Glutamatergic neuron (in vitro differentiated cells): ENCODE measurements at regions not wholly inside any gene's neighbourhood (a gene's known extent, or its start where the extent isn't known, plus 50 kb on each side); places are given as distances from the start of the nearest gene placed in this dataset.

ENCODE experiments used
- DNase-seq: peaks from one replicate; pipeline ENCODE4 v3.0.0; 2022
- H3K27ac Mint-ChIP-seq: one replicate; pipeline ENCODE4 v1.8.0; 2020; ENCODE audit warnings: mild to moderate bottlenecking, mixed read lengths, inconsistent platforms; ENCODE audit not compliant: unreplicated experiment
- H3K27me3 Mint-ChIP-seq: one replicate; pipeline ENCODE4 v1.8.0; 2020; ENCODE audit warnings: mild to moderate bottlenecking, moderate library complexity, mixed read lengths, inconsistent platforms; ENCODE audit not compliant: unreplicated experiment
- H3K36me3 Mint-ChIP-seq: one replicate; pipeline ENCODE4 v1.8.0; 2020; ENCODE audit warnings: mild to moderate bottlenecking, mixed read lengths, inconsistent platforms; ENCODE audit not compliant: unreplicated experiment
- H3K4me1 Mint-ChIP-seq: one replicate; pipeline ENCODE4 v1.8.0; 2020; ENCODE audit warnings: mild to moderate bottlenecking, low read depth, mixed read lengths, inconsistent platforms; ENCODE audit not compliant: unreplicated experiment
- H3K4me3 Mint-ChIP-seq: one replicate; pipeline ENCODE4 v1.8.0; 2020; ENCODE audit warnings: mild to moderate bottlenecking, mixed read lengths, inconsistent platforms; ENCODE audit not compliant: unreplicated experiment
- H3K9me3 Mint-ChIP-seq: one replicate; pipeline ENCODE4 v1.8.0; 2020; ENCODE audit warnings: mild to moderate bottlenecking, moderate library complexity, mixed read lengths, inconsistent platforms; ENCODE audit not compliant: unreplicated experiment
- CTCF ChIP-seq: fragments of 200-600 bp; sonication (generic); IDR thresholded peaks from one replicate; pipeline ENCODE4 v1.5.0; 2021; ENCODE audit not compliant: partially characterized antibody, unreplicated experiment

DNA sequence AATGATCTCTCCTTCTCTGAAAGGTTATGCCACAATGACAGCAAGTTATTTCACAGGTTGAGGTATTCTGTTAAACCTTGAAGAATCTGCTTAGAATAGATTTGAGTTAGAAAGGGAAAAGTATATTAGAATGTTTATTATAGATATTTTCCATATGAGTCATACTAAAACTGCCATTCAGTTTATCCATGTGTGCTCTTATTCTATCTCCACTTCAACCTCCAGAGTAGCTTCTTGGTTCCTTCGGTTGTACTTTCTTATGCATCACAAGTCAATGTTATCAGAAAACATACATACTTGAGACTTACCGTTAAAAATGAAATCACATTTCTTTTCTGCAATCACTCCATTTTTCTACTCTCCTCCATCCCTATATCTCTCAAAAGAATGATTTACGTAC lies 197.7 kb downstream of the BCAT1 start:
- H3K9me3 Mint-ChIP-seq: peaks cover 2% of the 10 kb centered on the region
- no peak overlapping the region for H3K4me3 Mint-ChIP-seq
- no peak overlapping the region for H3K27ac Mint-ChIP-seq
- no peak for DNase-seq
- no peak for TF ChIP-seq CTCF
- no peaks in the 10 kb centered on the region for H3K27me3 Mint-ChIP-seq
- peaks cover 13% of the 10 kb centered on the region for H3K4me1 Mint-ChIP-seq
- no peaks in the 10 kb centered on the region for H3K36me3 Mint-ChIP-seq

DNA sequence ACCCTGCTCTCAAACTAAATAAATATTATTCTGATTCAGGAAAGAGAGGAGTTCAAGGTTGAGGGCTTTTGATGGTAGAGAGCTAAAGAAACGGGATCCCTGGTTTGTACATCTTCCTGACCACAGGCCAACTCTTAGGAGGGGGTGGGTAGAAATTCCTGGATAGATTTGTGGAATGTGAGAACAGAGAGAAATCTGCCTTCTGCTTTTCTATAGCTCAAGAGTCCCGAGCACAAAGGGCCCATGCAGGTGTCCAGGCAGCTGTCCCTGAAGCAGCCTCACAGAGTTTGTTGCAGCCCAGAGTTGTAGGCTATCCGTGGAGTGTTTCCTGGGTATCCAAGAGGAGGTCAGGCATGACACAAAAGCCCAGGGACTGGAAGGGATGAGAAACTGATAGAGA lies 198.6 kb downstream of the BCAT1 start:
- no peak for DNase-seq
- Mint-ChIP-seq H3K4me1 (peaks cover 13% of the 10 kb centered on the region), H3K36me3 (no peaks in the 10 kb centered on the region), H3K27ac (no peak overlapping the region), H3K27me3 (no peaks in the 10 kb centered on the region), H3K4me3 (no peak overlapping the region), H3K9me3 (peaks cover 2% of the 10 kb centered on the region)
- TF ChIP-seq CTCF: no peak

GRCh38 chr12:24749171-24749570 lies 199.7 kb downstream of the BCAT1 start:
- TF ChIP-seq CTCF: no peak
- Mint-ChIP-seq H3K4me1 (peaks cover 9% of the 10 kb centered on the region), H3K4me3 (no peak overlapping the region), H3K36me3 (no peaks in the 10 kb centered on the region), H3K27me3 (no peaks in the 10 kb centered on the region), H3K27ac (no peak overlapping the region), H3K9me3 (peaks cover 2% of the 10 kb centered on the region)
- DNase-seq: no peak

DNA sequence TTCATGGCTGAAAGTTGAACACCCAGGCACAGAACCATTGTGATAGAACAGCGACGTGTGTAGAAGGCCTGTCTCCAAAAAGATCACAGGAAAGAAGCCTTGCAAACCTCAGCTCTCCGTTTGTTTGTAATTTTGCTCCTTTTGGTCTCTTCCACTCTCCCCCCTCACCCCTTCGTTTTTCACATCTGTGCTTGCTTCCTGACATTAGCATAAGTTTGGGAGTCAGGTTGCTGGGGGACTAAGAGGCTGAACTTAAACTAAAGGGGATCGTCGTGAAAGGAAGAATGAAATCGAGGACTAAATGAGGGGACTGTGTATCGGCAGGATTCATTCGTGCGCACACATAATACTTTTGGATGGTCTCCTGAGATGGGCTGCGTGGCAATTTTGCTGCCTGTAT lies 200.6 kb downstream of the BCAT1 start:
- no peak for TF ChIP-seq CTCF
- DNase-seq: no peak
- Mint-ChIP-seq H3K4me3 (no peak overlapping the region), H3K9me3 (peaks cover 2% of the 10 kb centered on the region), H3K27ac (peak overlapping the region; percentile 39), H3K4me1 (peaks cover 9% of the 10 kb centered on the region), H3K27me3 (no peaks in the 10 kb centered on the region), H3K36me3 (no peaks in the 10 kb centered on the region)

DNA sequence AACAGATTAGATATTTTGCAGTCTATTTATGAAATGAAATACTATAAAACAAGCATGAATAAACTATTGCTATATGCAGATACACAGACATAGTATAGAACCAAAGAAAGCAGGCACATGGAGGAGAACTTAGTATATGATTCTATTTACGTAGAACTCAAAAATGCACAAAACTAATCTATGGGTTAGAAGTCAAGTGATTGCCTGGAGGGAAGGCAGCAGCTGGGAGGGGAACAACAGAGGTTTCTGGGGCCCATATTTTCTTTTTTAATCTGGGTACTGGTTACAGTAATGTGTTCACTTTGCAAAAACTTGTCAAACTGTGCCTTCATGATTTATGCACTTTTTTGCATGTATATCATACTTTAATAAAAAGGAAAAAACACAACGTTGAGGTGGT lies 202.0 kb downstream of the BCAT1 start:
- Mint-ChIP-seq H3K27ac (no peak overlapping the region), H3K36me3 (no peaks in the 10 kb centered on the region), H3K27me3 (no peaks in the 10 kb centered on the region), H3K4me3 (no peak overlapping the region), H3K4me1 (peaks cover 9% of the 10 kb centered on the region), H3K9me3 (peaks cover 2% of the 10 kb centered on the region)
- TF ChIP-seq CTCF: no peak
- no peak for DNase-seq
